ENCODE measurements at regions not wholly inside any gene's neighbourhood (a gene's known extent, or its start where the extent isn't known, plus 50 kb on each side); places are given as distances from the start of the nearest gene placed in this dataset.

DNA sequence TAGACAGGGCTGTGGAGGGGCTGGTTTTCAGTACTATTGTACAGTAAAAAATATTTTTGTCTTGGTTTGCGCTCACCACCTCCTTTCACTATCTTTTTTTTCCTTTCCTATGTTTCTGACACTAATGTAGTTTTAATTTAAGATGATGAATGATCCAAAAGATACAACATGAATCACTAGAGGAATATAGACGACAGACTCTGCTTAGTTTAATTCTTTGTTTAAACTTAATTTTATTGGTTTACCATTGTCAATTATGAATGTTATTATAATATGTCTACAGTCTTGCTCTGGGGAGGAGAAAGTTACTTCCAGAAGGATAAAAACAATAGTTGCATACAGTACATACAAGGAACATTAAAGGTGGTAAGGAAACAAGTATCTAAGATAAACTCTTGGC is 682.4 kb upstream of the ADGRL4 start:
- no peak overlapping the region for H3K4me3 ChIP-seq
- H3K9ac ChIP-seq (ENCODE audit: insufficient read depth in 1 of 2, low read length in 2 of 2) = no peak overlapping the region
- 80 to 86% methylated on average over 2 of the region's 2 CpGs for WGBS, 2 donors
- ATAC-seq (ENCODE audit: insufficient read depth, low FRiP score) = no peak
- no peak for DNase-seq
- H3K9me3 ChIP-seq (ENCODE audit: control insufficient read depth in 4 of 4, insufficient read depth in 3 of 4, low read length in 3 of 4) = peaks cover 0 to 3% (median under 1%) of the 10 kb centered on the region in 4 donors
- TF ChIP-seq, protein P1, sequence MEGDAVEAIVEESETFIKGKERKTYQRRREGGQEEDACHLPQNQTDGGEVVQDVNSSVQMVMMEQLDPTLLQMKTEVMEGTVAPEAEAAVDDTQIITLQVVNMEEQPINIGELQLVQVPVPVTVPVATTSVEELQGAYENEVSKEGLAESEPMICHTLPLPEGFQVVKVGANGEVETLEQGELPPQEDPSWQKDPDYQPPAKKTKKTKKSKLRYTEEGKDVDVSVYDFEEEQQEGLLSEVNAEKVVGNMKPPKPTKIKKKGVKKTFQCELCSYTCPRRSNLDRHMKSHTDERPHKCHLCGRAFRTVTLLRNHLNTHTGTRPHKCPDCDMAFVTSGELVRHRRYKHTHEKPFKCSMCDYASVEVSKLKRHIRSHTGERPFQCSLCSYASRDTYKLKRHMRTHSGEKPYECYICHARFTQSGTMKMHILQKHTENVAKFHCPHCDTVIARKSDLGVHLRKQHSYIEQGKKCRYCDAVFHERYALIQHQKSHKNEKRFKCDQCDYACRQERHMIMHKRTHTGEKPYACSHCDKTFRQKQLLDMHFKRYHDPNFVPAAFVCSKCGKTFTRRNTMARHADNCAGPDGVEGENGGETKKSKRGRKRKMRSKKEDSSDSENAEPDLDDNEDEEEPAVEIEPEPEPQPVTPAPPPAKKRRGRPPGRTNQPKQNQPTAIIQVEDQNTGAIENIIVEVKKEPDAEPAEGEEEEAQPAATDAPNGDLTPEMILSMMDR (IDR thresholded peaks at IDR 0.05; ENCODE audit: control extremely low read depth, extremely low read depth) = no peak
- peaks cover 0 to 2% (median 0%) of the 10 kb centered on the region in 5 donors for H3K4me1 ChIP-seq (ENCODE audit: control insufficient read depth in 5 of 5, insufficient read depth in 5 of 5, low read length in 5 of 5)
- H3K27ac ChIP-seq (ENCODE audit: low read depth in 1 of 2, low read length in 1 of 2) = no peak overlapping the region
- H3K36me3 ChIP-seq (ENCODE audit: control insufficient read depth in 4 of 4, insufficient read depth in 4 of 4, low read length in 4 of 4) = no peaks in the 10 kb centered on the region
- no peaks in the 10 kb centered on the region for H3K27me3 ChIP-seq (ENCODE audit: control insufficient read depth in 3 of 3, insufficient read depth in 3 of 3, low read length in 2 of 3)

DNA sequence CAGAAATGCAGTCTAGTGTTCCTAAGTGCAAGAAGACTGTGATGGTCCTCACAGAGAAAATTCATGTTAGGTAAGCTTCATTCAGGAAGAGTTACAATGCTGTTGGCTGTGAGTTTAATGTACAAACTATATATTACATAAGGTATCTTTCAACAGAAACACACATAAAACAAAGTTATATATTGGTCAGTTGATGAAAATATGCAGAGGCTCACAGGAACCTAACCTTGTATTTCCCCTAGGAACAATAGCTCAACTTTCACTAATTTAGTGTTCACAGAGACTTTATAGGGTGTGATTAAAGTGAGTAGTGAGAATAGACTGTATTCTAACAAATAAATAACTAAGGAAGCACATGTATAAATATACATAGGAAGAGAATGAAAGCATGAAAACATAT is 676.9 kb upstream of the ADGRL4 start:
- H3K27me3 ChIP-seq (ENCODE audit: control insufficient read depth in 3 of 3, insufficient read depth in 3 of 3, low read length in 2 of 3) = no peaks in the 10 kb centered on the region
- H3K4me3 ChIP-seq = no peak overlapping the region
- DNase-seq (no peak), ATAC-seq (ENCODE audit: insufficient read depth, low FRiP score) (no peak)
- H3K9me3 ChIP-seq (ENCODE audit: control insufficient read depth in 4 of 4, insufficient read depth in 3 of 4, low read length in 3 of 4) = peaks cover 2 to 6% (median 4%) of the 10 kb centered on the region in 4 donors
- no peak overlapping the region for H3K9ac ChIP-seq (ENCODE audit: insufficient read depth in 1 of 2, low read length in 2 of 2)
- H3K27ac ChIP-seq (ENCODE audit: low read depth in 1 of 2, low read length in 1 of 2) = no peak overlapping the region
- no peaks in the 10 kb centered on the region for H3K4me1 ChIP-seq (ENCODE audit: control insufficient read depth in 5 of 5, insufficient read depth in 5 of 5, low read length in 5 of 5)
- H3K36me3 ChIP-seq (ENCODE audit: control insufficient read depth in 4 of 4, insufficient read depth in 4 of 4, low read length in 4 of 4) = no peaks in the 10 kb centered on the region
- TF ChIP-seq, protein P1 (IDR thresholded peaks at IDR 0.05; ENCODE audit: control extremely low read depth, extremely low read depth) = no peak

DNA sequence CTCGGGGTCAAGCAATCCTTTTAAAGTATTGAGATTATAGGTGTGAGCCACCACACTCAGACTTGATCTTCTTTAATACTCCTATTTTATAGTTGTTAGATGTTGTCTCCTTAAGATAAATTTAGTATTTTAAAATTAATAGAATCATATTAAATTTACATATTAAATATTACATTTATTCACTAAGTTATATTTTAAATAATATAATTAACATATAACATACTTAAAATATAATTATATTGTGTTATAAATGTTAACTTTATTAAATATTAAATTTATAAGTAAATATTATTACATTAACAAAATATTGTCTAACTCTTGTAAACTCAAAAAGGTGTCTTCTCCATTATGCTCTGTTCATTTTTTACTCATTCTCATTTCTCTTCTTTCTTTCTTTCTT is 675.9 kb upstream of the ADGRL4 start:
- Histone ChIP-seq H3K27ac (ENCODE audit: low read depth in 1 of 2, low read length in 1 of 2) (no peak overlapping the region), H3K9me3 (ENCODE audit: control insufficient read depth in 4 of 4, insufficient read depth in 3 of 4, low read length in 3 of 4) (peaks cover 2 to 6% (median 4%) of the 10 kb centered on the region in 4 donors), H3K4me3 (no peak overlapping the region), H3K36me3 (ENCODE audit: control insufficient read depth in 4 of 4, insufficient read depth in 4 of 4, low read length in 4 of 4) (no peaks in the 10 kb centered on the region), H3K27me3 (ENCODE audit: control insufficient read depth in 3 of 3, insufficient read depth in 3 of 3, low read length in 2 of 3) (no peaks in the 10 kb centered on the region), H3K4me1 (ENCODE audit: control insufficient read depth in 5 of 5, insufficient read depth in 5 of 5, low read length in 5 of 5) (no peaks in the 10 kb centered on the region), H3K9ac (ENCODE audit: insufficient read depth in 1 of 2, low read length in 2 of 2) (no peak overlapping the region)
- DNase-seq (no peak), ATAC-seq (ENCODE audit: insufficient read depth, low FRiP score) (no peak)
- WGBS, 2 donors = 83 to 89% methylated on average over 1 of the region's 1 CpG
- TF ChIP-seq, protein P1 (IDR thresholded peaks at IDR 0.05; ENCODE audit: control extremely low read depth, extremely low read depth) = no peak

DNA sequence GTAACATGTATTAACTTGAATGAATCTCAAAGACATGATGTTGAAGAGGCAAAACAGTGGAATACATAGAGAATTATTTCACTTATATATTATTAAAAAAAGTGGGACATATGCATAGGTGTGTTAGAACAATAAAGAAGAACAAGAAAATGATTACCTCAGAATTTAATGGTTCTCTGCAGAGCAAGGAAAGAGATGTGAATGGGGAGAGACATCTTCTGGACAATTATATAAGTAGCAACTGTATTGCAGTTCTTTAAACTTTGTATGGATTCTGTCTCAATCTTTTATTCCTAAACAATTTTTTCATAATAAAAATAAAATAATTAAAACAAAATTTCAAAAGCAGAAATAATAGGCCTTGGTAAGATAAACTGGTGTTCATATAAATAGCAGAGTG is 674.9 kb upstream of the ADGRL4 start:
- Histone ChIP-seq H3K4me1 (ENCODE audit: control insufficient read depth in 5 of 5, insufficient read depth in 5 of 5, low read length in 5 of 5) (no peaks in the 10 kb centered on the region), H3K36me3 (ENCODE audit: control insufficient read depth in 4 of 4, insufficient read depth in 4 of 4, low read length in 4 of 4) (no peaks in the 10 kb centered on the region), H3K9ac (ENCODE audit: insufficient read depth in 1 of 2, low read length in 2 of 2) (no peak overlapping the region), H3K27me3 (ENCODE audit: control insufficient read depth in 3 of 3, insufficient read depth in 3 of 3, low read length in 2 of 3) (no peaks in the 10 kb centered on the region), H3K27ac (ENCODE audit: low read depth in 1 of 2, low read length in 1 of 2) (no peak overlapping the region), H3K9me3 (ENCODE audit: control insufficient read depth in 4 of 4, insufficient read depth in 3 of 4, low read length in 3 of 4) (peaks cover 2 to 6% (median 4%) of the 10 kb centered on the region in 4 donors), H3K4me3 (no peak overlapping the region)
- TF ChIP-seq, protein P1 (IDR thresholded peaks at IDR 0.05; ENCODE audit: control extremely low read depth, extremely low read depth) = no peak
- DNase-seq (no peak), ATAC-seq (ENCODE audit: insufficient read depth, low FRiP score) (no peak)

Measured in lung (tissue), 11 donors.